NCI-H2196 (cell line): ENCODE measurements at regions not wholly inside any gene's neighbourhood (a gene's known extent, or its start where the extent isn't known, plus 50 kb on each side); places are given as distances from the start of the nearest gene placed in this dataset.
"Not testable (repeated sequence)": the region's sequence is repeated elsewhere in the genome, so short reads cannot be mapped to it uniquely, and the experiment has no call there.

Source experiments
- DNase-seq: peaks from one replicate; lab custom pipeline; 2025; ENCODE audit not compliant: unreplicated experiment; lab: John Stamatoyannopoulos, UW

- no peak for DNase-seq
These were observed 673.8 kb downstream of the ANKRD7 start for GRCh38 chr7:118898284-118898683.

- no peak for DNase-seq
These were observed 678.1 kb downstream of the ANKRD7 start for GRCh38 chr7:118902600-118902999.

GRCh38 chr7:118907911-118908527 is 683.5 kb downstream of the ANKRD7 start:
- no peak for DNase-seq

GRCh38 chr7:118916120-118916519 is 691.6 kb downstream of the ANKRD7 start:
- not testable (repeated sequence) for DNase-seq

- DNase-seq: peak; percentile 6
These were observed 694.1 kb downstream of the ANKRD7 start for GRCh38 chr7:118918556-118918955.

GRCh38 chr7:118938845-118939244 is 714.3 kb downstream of the ANKRD7 start:
- DNase-seq: no peak

- DNase-seq: no peak
These were observed 719.8 kb downstream of the ANKRD7 start for GRCh38 chr7:118944271-118944670.

GRCh38 chr7:118945911-118946682 is 721.6 kb downstream of the ANKRD7 start:
- no peak for DNase-seq

GRCh38 chr7:118948508-118948907 is 724.0 kb downstream of the ANKRD7 start:
- no peak for DNase-seq

GRCh38 chr7:118949031-118949430 is 724.5 kb downstream of the ANKRD7 start:
- no peak for DNase-seq

GRCh38 chr7:118956285-118956684 is 731.8 kb downstream of the ANKRD7 start:
- DNase-seq: not testable (repeated sequence)

- no peak for DNase-seq
These were observed 744.9 kb downstream of the ANKRD7 start for GRCh38 chr7:118969370-118969769.

- no peak for DNase-seq
These were observed 747.2 kb downstream of the ANKRD7 start for GRCh38 chr7:118971706-118972105.

- no peak for DNase-seq
These were observed 750.3 kb downstream of the ANKRD7 start for GRCh38 chr7:118974836-118975235.

GRCh38 chr7:118995350-118995749 is 770.8 kb downstream of the ANKRD7 start:
- DNase-seq: no peak

- DNase-seq: no peak
These were observed 782.7 kb downstream of the ANKRD7 start for GRCh38 chr7:119007236-119007635.

GRCh38 chr7:119010635-119011034 is 786.1 kb downstream of the ANKRD7 start:
- no peak for DNase-seq

- no peak for DNase-seq
These were observed 801.9 kb downstream of the ANKRD7 start for GRCh38 chr7:119026391-119026790.

GRCh38 chr7:119028736-119029135 is 804.2 kb downstream of the ANKRD7 start:
- DNase-seq: no peak

GRCh38 chr7:119032136-119032535 is 807.6 kb downstream of the ANKRD7 start:
- not testable (repeated sequence) for DNase-seq

- no peak for DNase-seq
These were observed 809.1 kb downstream of the ANKRD7 start for GRCh38 chr7:119033641-119034040.

- no peak for DNase-seq
These were observed 813.4 kb downstream of the ANKRD7 start for GRCh38 chr7:119037941-119038340.

- DNase-seq: no peak
These were observed 821.6 kb downstream of the ANKRD7 start for GRCh38 chr7:119046068-119046467.
